ENCODE measurements at regions not wholly inside any gene's neighbourhood (a gene's known extent, or its start where the extent isn't known, plus 50 kb on each side); places are given as distances from the start of the nearest gene placed in this dataset.

- TF ChIP-seq CTCF (IDR thresholded peaks at IDR 0.05 in 2 of 3, conservative IDR thresholded peaks at IDR 0.05 in 1 of 3; ENCODE audit: control insufficient read depth in 2 of 3, extremely low read depth in 1 of 3, insufficient read depth in 1 of 3, low read depth in 3 of 3, low read length in 3 of 3): no peak
- TF ChIP-seq POLR2A (IDR thresholded peaks at IDR 0.05; ENCODE audit: low read depth, low read length): no peak
- no peak for TF ChIP-seq TCF12 (IDR thresholded peaks at IDR 0.05; ENCODE audit: low read depth, low read length)
- no peak for TF ChIP-seq TCF3 (IDR thresholded peaks at IDR 0.05; ENCODE audit: borderline replicate concordance, insufficient read depth, low read depth, low read length)
- TF ChIP-seq NKRF (conservative IDR thresholded peaks at IDR 0.05): no peak
Observed at GRCh38 chr16:63301349-63301748, 1265.1 kb upstream of the CDH8 start.
